ENCODE measurements at regions not wholly inside any gene's neighbourhood (a gene's known extent, or its start where the extent isn't known, plus 50 kb on each side); places are given as distances from the start of the nearest gene placed in this dataset.

- no peak for DNase-seq (ENCODE audit: low read depth)
Measured at GRCh38 chr7:155360495-155361345, 63.0 kb downstream of the INSIG1 start.

- DNase-seq (ENCODE audit: low read depth): no peak
Measured at GRCh38 chr7:155361346-155361680, 63.6 kb downstream of the INSIG1 start.

GRCh38 chr7:155361947-155362346 lies 64.3 kb downstream of the INSIG1 start:
- no peak for DNase-seq (ENCODE audit: low read depth)

- no peak for DNase-seq (ENCODE audit: low read depth)
Measured at GRCh38 chr7:155362380-155363145, 64.9 kb downstream of the INSIG1 start.

GRCh38 chr7:155363146-155363539 lies 65.5 kb downstream of the INSIG1 start:
- no peak for DNase-seq (ENCODE audit: low read depth)

GRCh38 chr7:155363852-155364600 lies 66.3 kb downstream of the INSIG1 start:
- DNase-seq (ENCODE audit: low read depth): no peak

- DNase-seq (ENCODE audit: low read depth): no peak
Measured at GRCh38 chr7:155365146-155365874, 67.6 kb downstream of the INSIG1 start.

- no peak for DNase-seq (ENCODE audit: low read depth)
Measured at GRCh38 chr7:155368894-155369600, 71.4 kb downstream of the INSIG1 start.

- DNase-seq (ENCODE audit: low read depth): no peak
Measured at GRCh38 chr7:155369766-155370165, 72.1 kb downstream of the INSIG1 start.

GRCh38 chr7:155371331-155371883 lies 73.7 kb downstream of the INSIG1 start:
- no peak for DNase-seq (ENCODE audit: low read depth)

GRCh38 chr7:155371884-155372781 lies 74.5 kb downstream of the INSIG1 start:
- DNase-seq (ENCODE audit: low read depth): no peak

- DNase-seq (ENCODE audit: low read depth): no peak
Measured at GRCh38 chr7:155372782-155373358, 75.2 kb downstream of the INSIG1 start.

- no peak for DNase-seq (ENCODE audit: low read depth)
Measured at GRCh38 chr7:155373359-155374273, 75.9 kb downstream of the INSIG1 start.

- no peak for DNase-seq (ENCODE audit: low read depth)
Measured at GRCh38 chr7:155374276-155375252, 76.9 kb downstream of the INSIG1 start.

- no peak for DNase-seq (ENCODE audit: low read depth)
Measured at GRCh38 chr7:155375337-155376277, 77.9 kb downstream of the INSIG1 start.

Measured in non-pigmented ciliary epithelial cell (primary cell).